GM12878 (cell line): ENCODE measurements at regions not wholly inside any gene's neighbourhood (a gene's known extent, or its start where the extent isn't known, plus 50 kb on each side); places are given as distances from the start of the nearest gene placed in this dataset.

ENCODE experiments used
- ATAC-seq: fragments of 200-7000 bp; cut with Tn5 transposase; 3 replicates; pipeline ENCODE4 v1.9.1; 2020; ENCODE audit warnings: mild to moderate bottlenecking, moderate library complexity
- BruUV-seq: library from RNA; stranded (reverse); fragments of 400-500 nt; replicated peaks from 2 replicates; lab custom pipeline; 2021; lab: Mats Ljungman, UMichigan
- CTCF ChIA-PET: fragments of 300-600 bp; sonication (Branson Sonifier 250); formaldehyde crosslinking; extraction: SDS; loops from one replicate; lab custom pipeline; 2021; ENCODE audit warnings: inconsistent platforms; lab: Yijun Ruan, JAX
- POLR2A ChIA-PET: fragments of 350-600 bp; formaldehyde crosslinking; extraction: SDS; loops from one replicate; lab custom pipeline; 2021; ENCODE audit warnings: inconsistent platforms; lab: Charles Lee
- RAD21 ChIA-PET: fragments of 300-600 bp; sonication (Branson Sonifier 250); formaldehyde crosslinking; loops from one replicate; lab custom pipeline; 2023; ENCODE audit warnings: antibody characterized with exemption; ENCODE audit not compliant: unreplicated experiment; lab: Charles Lee
- SMC1A ChIA-PET: fragments of 300-600 bp; sonication (Branson Sonifier 250); formaldehyde crosslinking; loops from one replicate; lab custom pipeline; 2023; ENCODE audit not compliant: unreplicated experiment, uncharacterized antibody; lab: Charles Lee
- DNase-seq: peaks from one replicate; pipeline ENCODE4 v3.0.0-alpha.2; 2011; ENCODE audit warnings: low read depth, low spot score
- FAIRE-seq: peaks from 3 replicates; lab custom pipeline; 2011; peaks lifted over from hg19 to GRCh38; lab: Jason Lieb, UNC
- H2AFZ ChIP-seq: 2 replicates; pipeline ENCODE4 v1.6.0; 2011; ENCODE audit warnings: low read depth, low read length, control low read depth; ENCODE audit not compliant: control insufficient read depth
- H3K27ac ChIP-seq: 2 replicates; pipeline ENCODE4 v1.5.1; 2011; ENCODE audit warnings: control low read depth; ENCODE audit not compliant: control insufficient read depth, insufficient read depth
- H3K27me3 ChIP-seq, 2 experiments: replicated peaks in 1 of 2; 2 replicates each; pipeline versions ENCODE4 v1.6.0 to v1.6.1; 2011; ENCODE audit warnings: low read length in 1 of 2; ENCODE audit not compliant: control insufficient read depth in 2 of 2, insufficient read depth in 2 of 2
- H3K36me3 ChIP-seq, 2 experiments: 2 replicates each; pipeline ENCODE4 v1.5.1; 2011; ENCODE audit warnings: low read length in 1 of 2; ENCODE audit not compliant: control insufficient read depth in 2 of 2, insufficient read depth in 2 of 2
- H3K4me1 ChIP-seq: 2 replicates; pipeline ENCODE4 v1.6.1; 2011; ENCODE audit warnings: mild to moderate bottlenecking, low read length, moderate library complexity, mixed read lengths; ENCODE audit not compliant: control insufficient read depth, insufficient read depth
- H3K4me2 ChIP-seq: 2 replicates; pipeline ENCODE4 v1.6.0; 2011; ENCODE audit warnings: control low read depth; ENCODE audit not compliant: control insufficient read depth, insufficient read depth
- H3K4me3 ChIP-seq: fragments of 200-600 bp; sonication (generic); 2 replicates; pipeline ENCODE4 v1.5.1; 2016
- H3K79me2 ChIP-seq: 2 replicates; pipeline ENCODE4 v1.6.0; 2011; ENCODE audit warnings: low read length; ENCODE audit not compliant: control insufficient read depth, insufficient read depth
- H3K9ac ChIP-seq: 2 replicates; pipeline ENCODE4 v1.8.0; 2011; ENCODE audit warnings: low read length, control low read depth, mixed read lengths; ENCODE audit not compliant: control insufficient read depth, insufficient read depth
- H3K9me3 ChIP-seq: replicated peaks from 3 replicates; pipeline ENCODE4 v1.5.1; 2011; ENCODE audit warnings: mild to moderate bottlenecking, low read length; ENCODE audit not compliant: control insufficient read depth, insufficient read depth
- H4K20me1 ChIP-seq: 2 replicates; pipeline ENCODE4 v1.6.0; 2011; ENCODE audit not compliant: control insufficient read depth, insufficient read depth
- ATF7 ChIP-seq: fragments of 450-650 bp; IDR thresholded peaks from 2 replicates; pipeline ENCODE4 v1.6.1; 2016; ENCODE audit warnings: low read depth, mild to moderate bottlenecking
- BHLHE40 ChIP-seq, 2 experiments: fragments of 450-650 bp in 1 of 2; IDR thresholded peaks; 2 replicates each; pipeline ENCODE4 v1.6.1; 2011 to 2017; ENCODE audit warnings: low read depth in 2 of 2, borderline replicate concordance in 1 of 2, improper control_type of control experiment in 1 of 2, low read length in 1 of 2, mild to moderate bottlenecking in 1 of 2
- DPF2 ChIP-seq: fragments of 450-650 bp; IDR thresholded peaks from 2 replicates; pipeline ENCODE4 v1.6.1; 2017; ENCODE audit warnings: mild to moderate bottlenecking
- EP300 ChIP-seq, 2 experiments: fragments of 150-350 bp in 1 of 2; IDR thresholded peaks; 2 replicates each; pipeline ENCODE4 v1.6.1; 2011 to 2012; ENCODE audit warnings: low read depth in 2 of 2, low read length in 2 of 2, borderline replicate concordance in 1 of 2, improper control_type of control experiment in 1 of 2, inconsistent platforms in 1 of 2; ENCODE audit not compliant: control insufficient read depth in 1 of 2
- IKZF1 ChIP-seq: fragments of 450-650 bp; conservative IDR thresholded peaks from 2 replicates; pipeline ENCODE4 v1.6.1; 2017; ENCODE audit warnings: antibody characterized with exemption, mild to moderate bottlenecking
- IKZF2 ChIP-seq, 2 experiments: fragments of 450-650 bp; IDR thresholded peaks; 2 replicates each; pipeline ENCODE4 v1.6.1; 2017; ENCODE audit warnings: mild to moderate bottlenecking in 2 of 2, moderate library complexity in 2 of 2
- KLF5 ChIP-seq: fragments of 450-650 bp; IDR thresholded peaks from 2 replicates; pipeline ENCODE4 v1.6.1; 2014; ENCODE audit warnings: mild to moderate bottlenecking; ENCODE audit not compliant: partially characterized antibody
- MEF2B ChIP-seq: fragments of 450-650 bp; IDR thresholded peaks from 2 replicates; pipeline ENCODE4 v1.6.1; 2018; ENCODE audit warnings: mild to moderate bottlenecking, moderate library complexity; ENCODE audit not compliant: partially characterized antibody, poor library complexity, severe bottlenecking
- MTA2 ChIP-seq: fragments of 450-650 bp; IDR thresholded peaks from 2 replicates; pipeline ENCODE4 v1.6.1; 2016; ENCODE audit warnings: low read depth, mild to moderate bottlenecking, moderate library complexity
- SIX5 ChIP-seq: IDR thresholded peaks from 2 replicates; pipeline ENCODE4 v1.6.1; 2011; ENCODE audit warnings: mild to moderate bottlenecking, low read depth, low read length, moderate library complexity; ENCODE audit not compliant: severe bottlenecking
- in situ Hi-C: fragments of 300-500 bp; cut with MboI; formaldehyde crosslinking; loops from 9 replicates; pipeline ENCODE4 v1.14.3; 2018; ENCODE audit warnings: mixed read lengths
- intact Hi-C: fragments of 100-400 bp; cut with micrococcal nuclease; formaldehyde crosslinking; loops from one replicate; pipeline ENCODE4 v1.14.2; 2022; ENCODE audit not compliant: unreplicated experiment
- TF ChIP-seq, protein P1 (sequence below): fragments of 450-650 bp; IDR thresholded peaks from 2 replicates; pipeline ENCODE4 v1.6.1; 2017; ENCODE audit warnings: low read depth, mild to moderate bottlenecking, moderate library complexity

DNA sequence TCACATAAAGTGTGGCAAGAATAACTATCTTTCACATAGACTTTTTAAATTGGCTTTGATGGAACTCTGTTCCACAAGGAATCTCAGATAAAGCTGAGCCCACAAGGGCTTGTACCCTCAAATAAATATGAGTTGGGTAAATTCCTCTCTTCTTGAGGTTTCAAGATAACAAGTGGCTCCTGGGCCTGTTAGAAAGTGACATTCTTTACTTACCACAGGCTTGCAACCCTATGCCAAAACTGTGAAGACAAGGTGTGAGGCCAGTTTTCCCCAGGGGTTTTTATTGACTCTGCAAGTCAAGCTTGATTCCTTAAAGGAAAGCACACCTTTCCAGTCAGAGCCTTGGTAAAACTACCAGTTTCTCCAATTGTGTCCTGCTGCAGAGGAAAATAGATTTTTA is 664.8 kb upstream of the GJE1 start:
- H4K20me1 ChIP-seq = no peaks in the 10 kb centered on the region
- no peak overlapping the region for H3K27ac ChIP-seq
- intact Hi-C loops (no loop called here), in situ Hi-C loops (no loop called here)
- FAIRE-seq = no peak
- DNase-seq = no peak
- H3K4me3 ChIP-seq = no peak overlapping the region
- H3K9me3 ChIP-seq = no peaks in the 10 kb centered on the region
- no peak overlapping the region for H2AFZ ChIP-seq
- H3K79me2 ChIP-seq = no peaks in the 10 kb centered on the region
- no peaks in the 10 kb centered on the region for H3K36me3 ChIP-seq
- no peak overlapping the region for H3K9ac ChIP-seq
- CTCF ChIA-PET = interaction anchor here (1.0 to 2.5 kb wide), 3 partner anchors 13 to 16 kb away, joined by 3 to 9 read pairs (median 4); no protein-coding TSS in a partner anchor
- no peak overlapping the region for H3K4me2 ChIP-seq
- RAD21 ChIA-PET = interaction anchor here (1.2 to 3.9 kb wide), 2 partner anchors 16 to 94 kb away, joined by 4 to 32 read pairs; no protein-coding TSS in a partner anchor
- no TSS peak for BruUV-seq
- SMC1A ChIA-PET = interaction anchor here (1.0 to 9.5 kb wide), 5 partner anchors 15 to 389 kb away, joined by 3 to 86 read pairs (median 4); no protein-coding TSS in a partner anchor
- TF ChIP-seq ATF7 (0 out of 2 replicates have a peak, but pooled peaks have one; percentile 20), MTA2 (peak; percentile 51; the same call in 1 of the 2 replicates), EP300 (IDR thresholded peaks at IDR 0.05; ENCODE audit: borderline replicate concordance in 1 of 2, control insufficient read depth in 1 of 2, low read depth in 2 of 2, low read length in 2 of 2) (0 out of 4 replicates have a peak, but pooled peaks of 1 of the 2 experiments have one; percentile 18), IKZF1 (peak; percentile 72), KLF5 (no peak), SIX5 (no peak), IKZF2 (IDR thresholded peaks at IDR 0.05) (peak; percentile 69 to 72; a peak in 3 of 4 replicates), DPF2 (peak; percentile 64; the same call in 1 of the 2 replicates), MEF2B (peak; percentile 84), BHLHE40 (IDR thresholded peaks at IDR 0.05; ENCODE audit: borderline replicate concordance in 1 of 2, low read depth in 2 of 2, low read length in 1 of 2) (peak in 1 of 2 experiments; percentile 24; a peak in 1 of 4 replicates)
- TF ChIP-seq, protein P1, sequence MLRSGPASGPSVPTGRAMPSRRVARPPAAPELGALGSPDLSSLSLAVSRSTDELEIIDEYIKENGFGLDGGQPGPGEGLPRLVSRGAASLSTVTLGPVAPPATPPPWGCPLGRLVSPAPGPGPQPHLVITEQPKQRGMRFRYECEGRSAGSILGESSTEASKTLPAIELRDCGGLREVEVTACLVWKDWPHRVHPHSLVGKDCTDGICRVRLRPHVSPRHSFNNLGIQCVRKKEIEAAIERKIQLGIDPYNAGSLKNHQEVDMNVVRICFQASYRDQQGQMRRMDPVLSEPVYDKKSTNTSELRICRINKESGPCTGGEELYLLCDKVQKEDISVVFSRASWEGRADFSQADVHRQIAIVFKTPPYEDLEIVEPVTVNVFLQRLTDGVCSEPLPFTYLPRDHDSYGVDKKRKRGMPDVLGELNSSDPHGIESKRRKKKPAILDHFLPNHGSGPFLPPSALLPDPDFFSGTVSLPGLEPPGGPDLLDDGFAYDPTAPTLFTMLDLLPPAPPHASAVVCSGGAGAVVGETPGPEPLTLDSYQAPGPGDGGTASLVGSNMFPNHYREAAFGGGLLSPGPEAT = peak; percentile 47; the same call in 1 of the 2 replicates
- peaks cover 9% of the 10 kb centered on the region for H3K4me1 ChIP-seq
- H3K27me3 ChIP-seq = no peaks in the 10 kb centered on the region
- peak; percentile 48 for ATAC-seq
- POLR2A ChIA-PET = interaction anchor here (1.8 kb wide), 1 partner anchor 15 kb away, joined by 6 read pairs; no protein-coding TSS in a partner anchor
